H1 (cell line): ENCODE measurements at regions not wholly inside any gene's neighbourhood (a gene's known extent, or its start where the extent isn't known, plus 50 kb on each side); places are given as distances from the start of the nearest gene placed in this dataset.

Source experiments
- CTCF ChIA-PET: fragments of 300-600 bp; sonication (Branson Sonifier 250); formaldehyde crosslinking; loops from one replicate; lab custom pipeline; 2021; ENCODE audit not compliant: partially characterized antibody; lab: Charles Lee
- POLR2A ChIA-PET: fragments of 300-600 bp; sonication (Branson Sonifier 250); formaldehyde crosslinking; loops from one replicate; lab custom pipeline; 2021; ENCODE audit warnings: inconsistent platforms; ENCODE audit not compliant: partially characterized antibody; lab: Charles Lee
- DNase-seq, 2 experiments: peaks; one replicate each; pipeline versions ENCODE4 v3.0.0 to v3.0.0-alpha.2; 2010 to 2022; ENCODE audit warnings: low spot score in 2 of 2, low read depth in 1 of 2, mixed read lengths in 1 of 2
- FAIRE-seq: peaks from 2 replicates; lab custom pipeline; 2011; peaks lifted over from hg19 to GRCh38; lab: Jason Lieb, UNC
- H2AFZ ChIP-seq: 2 replicates; pipeline ENCODE4 v1.8.1; 2012; ENCODE audit warnings: low read length, inconsistent platforms
- H2AK5ac ChIP-seq: 2 replicates; pipeline ENCODE4 v1.6.1; 2013; ENCODE audit warnings: low read depth, low read length
- H2BK120ac ChIP-seq: replicated peaks from 2 replicates; pipeline ENCODE3; 2013; ENCODE audit warnings: low read depth, low read length, inconsistent platforms
- H2BK12ac ChIP-seq: 2 replicates; pipeline ENCODE4 v1.6.1; 2013; ENCODE audit warnings: low read depth, low read length
- H2BK15ac ChIP-seq: 2 replicates; pipeline ENCODE4 v1.6.1; 2013; ENCODE audit warnings: low read length
- H2BK20ac ChIP-seq: 2 replicates; pipeline ENCODE4 v1.6.1; 2013; ENCODE audit warnings: low read length
- H2BK5ac ChIP-seq: 2 replicates; pipeline ENCODE4 v1.6.1; 2013; ENCODE audit warnings: low read depth, low read length
- H3K14ac ChIP-seq: 2 replicates; pipeline ENCODE4 v1.6.1; 2013; ENCODE audit warnings: inconsistent platforms; ENCODE audit not compliant: insufficient read length
- H3K18ac ChIP-seq: 2 replicates; pipeline ENCODE4 v1.6.1; 2013; ENCODE audit warnings: low read length; ENCODE audit errors: extremely low read depth
- H3K23ac ChIP-seq: 2 replicates; pipeline ENCODE4 v1.6.1; 2013; ENCODE audit warnings: inconsistent platforms; ENCODE audit not compliant: insufficient read length
- H3K23me2 ChIP-seq: 2 replicates; pipeline ENCODE4 v1.6.1; 2013; ENCODE audit warnings: low read depth, low read length
- H3K27ac ChIP-seq: 2 replicates; pipeline ENCODE4 v1.6.1; 2011; ENCODE audit warnings: low read depth, low read length, inconsistent platforms
- H3K27me3 ChIP-seq, 4 experiments: replicated peaks in 1 of 4; 1 replicate in 1 of 4; 2 replicates in 3 of 4; pipeline versions ENCODE4 v1.6.1 to v1.8.1; 2011 to 2013; ENCODE audit warnings: low read length in 3 of 4, mild to moderate bottlenecking in 3 of 4, inconsistent platforms in 2 of 4, mixed read lengths in 2 of 4, moderate library complexity in 1 of 4; ENCODE audit not compliant: control insufficient read depth in 3 of 4, insufficient read depth in 3 of 4; ENCODE audit errors: extremely low read depth in 1 of 4
- H3K36me3 ChIP-seq, 4 experiments: 2 replicates each; pipeline versions ENCODE4 v1.6.1 to v1.8.1; 2011 to 2013; ENCODE audit warnings: mild to moderate bottlenecking in 4 of 4, low read length in 3 of 4, moderate library complexity in 2 of 4, control low read depth in 1 of 4, inconsistent platforms in 1 of 4; ENCODE audit not compliant: insufficient read depth in 4 of 4, control insufficient read depth in 2 of 4
- H3K4ac ChIP-seq: replicated peaks from 2 replicates; pipeline ENCODE3; 2013; ENCODE audit warnings: low read length, low read depth, mixed read lengths, inconsistent platforms; ENCODE audit not compliant: insufficient read length
- H3K4me1 ChIP-seq, 4 experiments: replicated peaks in 1 of 4; 1 replicate in 1 of 4; 2 replicates in 3 of 4; pipeline versions ENCODE4 v1.6.1 to v1.8.1; 2011 to 2013; ENCODE audit warnings: low read length in 3 of 4, inconsistent platforms in 2 of 4, mixed read lengths in 1 of 4; ENCODE audit not compliant: insufficient read depth in 4 of 4, control insufficient read depth in 3 of 4
- H3K4me2 ChIP-seq, 2 experiments: 2 replicates each; pipeline versions ENCODE4 v1.6.1 to v1.8.1; 2011 to 2013; ENCODE audit warnings: low read depth in 2 of 2, low read length in 2 of 2, control low read depth in 1 of 2, inconsistent platforms in 1 of 2, mild to moderate bottlenecking in 1 of 2; ENCODE audit not compliant: insufficient read depth in 1 of 2
- H3K4me3 ChIP-seq, 4 experiments: fragments of 200-600, 300-600 bp in 1 of 4; sonication (generic), shearing (Covaris generic), sonication (Bioruptor Twin) in 1 of 4; 2 replicates each; pipeline versions ENCODE4 v1.5.1 to v1.8.1; 2011 to 2016; ENCODE audit warnings: low read length in 4 of 4, low read depth in 3 of 4, control low read depth in 2 of 4, inconsistent platforms in 2 of 4, mild to moderate bottlenecking in 2 of 4, mixed read lengths in 1 of 4, moderate library complexity in 1 of 4; ENCODE audit not compliant: insufficient read depth in 2 of 4; ENCODE audit errors: extremely low read depth in 1 of 4
- H3K56ac ChIP-seq: replicated peaks from 2 replicates; pipeline ENCODE3; 2013; ENCODE audit warnings: low read depth, mild to moderate bottlenecking, mixed read lengths, low read length, inconsistent platforms; ENCODE audit not compliant: insufficient read length
- H3K79me1 ChIP-seq: 2 replicates; pipeline ENCODE4 v1.6.1; 2013; ENCODE audit warnings: low read depth, low read length, control low read depth
- H3K79me2 ChIP-seq, 2 experiments: 2 replicates each; pipeline versions ENCODE4 v1.6.1 to v1.8.1; 2012 to 2013; ENCODE audit warnings: low read length in 2 of 2, mild to moderate bottlenecking in 2 of 2, inconsistent platforms in 1 of 2; ENCODE audit not compliant: insufficient read depth in 2 of 2, control insufficient read depth in 1 of 2
- H3K9ac ChIP-seq, 4 experiments: replicated peaks in 1 of 4; 1 replicate in 1 of 4; 2 replicates in 3 of 4; pipeline versions ENCODE4 v1.6.1 to v1.8.1; 2011 to 2013; ENCODE audit warnings: low read depth in 3 of 4, low read length in 3 of 4, control low read depth in 2 of 4, mild to moderate bottlenecking in 2 of 4, moderate library complexity in 2 of 4, inconsistent platforms in 1 of 4; ENCODE audit errors: extremely low read depth in 1 of 4
- H3K9me3 ChIP-seq, 2 experiments: 2 replicates each; pipeline versions ENCODE4 v1.6.1 to v1.8.1; 2012 to 2013; ENCODE audit warnings: mild to moderate bottlenecking in 2 of 2, moderate library complexity in 2 of 2, control low read depth in 1 of 2, inconsistent platforms in 1 of 2, low read depth in 1 of 2, low read length in 1 of 2, mixed read lengths in 1 of 2; ENCODE audit not compliant: insufficient read depth in 2 of 2
- H4K20me1 ChIP-seq, 2 experiments: replicated peaks in 1 of 2; 2 replicates each; pipeline versions ENCODE3 to v1.8.1; 2011 to 2013; ENCODE audit warnings: inconsistent platforms in 2 of 2, low read length in 2 of 2, mild to moderate bottlenecking in 1 of 2; ENCODE audit not compliant: insufficient read depth in 2 of 2, control insufficient read depth in 1 of 2
- H4K5ac ChIP-seq: 2 replicates; pipeline ENCODE4 v1.6.1; 2013; ENCODE audit warnings: low read length, low read depth, mixed read lengths, inconsistent platforms; ENCODE audit not compliant: insufficient read length
- H4K8ac ChIP-seq: 2 replicates; pipeline ENCODE4 v1.8.0; 2013; ENCODE audit warnings: mild to moderate bottlenecking, moderate library complexity, low read length, inconsistent platforms; ENCODE audit not compliant: insufficient read depth; ENCODE audit errors: extremely low read depth
- H4K91ac ChIP-seq: replicated peaks from 2 replicates; pipeline ENCODE3; 2013; ENCODE audit warnings: low read length, mixed read lengths, inconsistent platforms; ENCODE audit not compliant: insufficient read length
- ATF3 ChIP-seq: IDR thresholded peaks from 2 replicates; pipeline ENCODE4 v1.6.1; 2011; ENCODE audit warnings: low read depth, mild to moderate bottlenecking, low read length; ENCODE audit not compliant: insufficient read depth
- BACH1 ChIP-seq: IDR thresholded peaks from 2 replicates; pipeline ENCODE4 v1.6.1; 2012; ENCODE audit warnings: low read length, improper control_type of control experiment
- CEBPB ChIP-seq: IDR thresholded peaks from 2 replicates; pipeline ENCODE4 v1.6.1; 2012; ENCODE audit warnings: low read depth, low read length
- EP300 ChIP-seq, 2 experiments: IDR thresholded peaks; 1 replicate in 1 of 2; 2 replicates in 1 of 2; pipeline ENCODE4 v1.6.1; 2011 to 2012; ENCODE audit warnings: low read depth in 2 of 2, low read length in 2 of 2, mild to moderate bottlenecking in 2 of 2, borderline replicate concordance in 1 of 2, inconsistent platforms in 1 of 2, moderate library complexity in 1 of 2
- NANOG ChIP-seq: IDR thresholded peaks from 2 replicates; pipeline ENCODE4 v1.6.1; 2011; ENCODE audit warnings: low read length, low read depth, mild to moderate bottlenecking, inconsistent platforms; ENCODE audit not compliant: insufficient read depth, poor library complexity, severe bottlenecking
- PHF8 ChIP-seq: fragments of 200-600 bp; sonication (generic); conservative IDR thresholded peaks from 2 replicates; pipeline ENCODE4 v1.7.1; 2012; ENCODE audit warnings: low read depth, mild to moderate bottlenecking, inconsistent platforms, low read length, moderate library complexity
- RBBP5 ChIP-seq: IDR thresholded peaks from 2 replicates; pipeline ENCODE4 v1.7.1; 2012; ENCODE audit warnings: low read depth, mild to moderate bottlenecking, inconsistent platforms, low read length, moderate library complexity, borderline replicate concordance
- SAP30 ChIP-seq: fragments of 300-600 bp; sonication (generic); IDR thresholded peaks from 2 replicates; pipeline ENCODE4 v1.7.1; 2012; ENCODE audit warnings: low read length, moderate library complexity, mild to moderate bottlenecking, inconsistent platforms; ENCODE audit not compliant: insufficient read depth, insufficient replicate concordance
- SUZ12 ChIP-seq: fragments of 200-600 bp; sonication (generic); IDR thresholded peaks from 2 replicates; pipeline ENCODE4 v1.6.1; 2012; ENCODE audit warnings: mild to moderate bottlenecking, inconsistent platforms, low read length, moderate library complexity, mixed read lengths
- TCF12 ChIP-seq: IDR thresholded peaks from 2 replicates; pipeline ENCODE4 v1.6.1; 2011; ENCODE audit warnings: low read depth, mild to moderate bottlenecking, low read length
- WGBS, 2 experiments: shearing (Covaris generic) in 1 of 2; methylation state at CpG; one replicate each; pipeline versions ENCODE4 v1.1.6 to v1.1.7; 2013 to 2015; ENCODE audit warnings: low lambda C conversion rate in 2 of 2, mixed read lengths in 2 of 2, inconsistent platforms in 1 of 2, low coverage in 1 of 2, missing lambda C conversion rate in 1 of 2; ENCODE audit not compliant: insufficient replicate concordance in 2 of 2, insufficient coverage in 1 of 2, insufficient read length in 1 of 2; ENCODE audit errors: extremely low coverage in 1 of 2, missing lambda C conversion rate in 1 of 2; 5-methylcytosine and 5-hydroxymethylcytosine counted together

- Histone ChIP-seq H4K91ac (no peak overlapping the region), H3K18ac (no peak overlapping the region)
- TF ChIP-seq NANOG (no peak), TCF12 (no peak), CEBPB (no peak), BACH1 (no peak), SAP30 (no peak), PHF8 (no peak), RBBP5 (no peak), EP300 (IDR thresholded peaks at IDR 0.05; ENCODE audit: borderline replicate concordance in 1 of 2, low read depth in 2 of 2, low read length in 2 of 2) (no peak), SUZ12 (no peak), ATF3 (no peak)
- TF ChIP-seq, all 59 proteins: peak for 0
- H3K23me2 ChIP-seq: no peaks in the 10 kb centered on the region
- H2BK15ac ChIP-seq: no peak overlapping the region
- no peak overlapping the region for H3K4me3 ChIP-seq
- no peak overlapping the region for H3K23ac ChIP-seq
- no peak overlapping the region for H4K8ac ChIP-seq
- H3K79me2 ChIP-seq: no peaks in the 10 kb centered on the region
- no peak overlapping the region for H2AK5ac ChIP-seq
- H4K20me1 ChIP-seq: no peaks in the 10 kb centered on the region
- no peak overlapping the region for H2BK120ac ChIP-seq
- ChIA-PET CTCF (no interaction called here), POLR2A (no interaction called here)
- no peaks in the 10 kb centered on the region for H3K36me3 ChIP-seq
- no peak overlapping the region for H3K27ac ChIP-seq
- no peak for DNase-seq
- no peak overlapping the region for H2BK12ac ChIP-seq
- H3K4me2 ChIP-seq: no peak overlapping the region
- no peak overlapping the region for H3K14ac ChIP-seq
- peaks cover 0 to 3% (median 0%) of the 10 kb centered on the region in 4 experiments; a peak in 3 of 7 replicates for H3K4me1 ChIP-seq
- H4K5ac ChIP-seq: no peak overlapping the region
- 79% methylated on average over 4 of the region's 4 CpGs; no CpG with 5 or more reads in 1 of the 2 experiments for WGBS, 2 experiments
- no peak overlapping the region for H3K56ac ChIP-seq
- no peak overlapping the region for H3K4ac ChIP-seq
- H3K79me1 ChIP-seq: no peaks in the 10 kb centered on the region
- H2AFZ ChIP-seq: no peak overlapping the region
- H2BK5ac ChIP-seq: no peak overlapping the region
- H3K9me3 ChIP-seq: no peaks in the 10 kb centered on the region
- FAIRE-seq: no peak
- no peak overlapping the region for H2BK20ac ChIP-seq
- H3K27me3 ChIP-seq: no peaks in the 10 kb centered on the region
- no peak overlapping the region for H3K9ac ChIP-seq
Measured at GRCh38 chr7:118792682-118793081, 568.2 kb downstream of the ANKRD7 start.
